ENCODE measurements at regions not wholly inside any gene's neighbourhood (a gene's known extent, or its start where the extent isn't known, plus 50 kb on each side); places are given as distances from the start of the nearest gene placed in this dataset.

- Histone ChIP-seq H3K36me3 (replicated peaks in 1 of 2; ENCODE audit: control insufficient read depth in 1 of 2, insufficient read depth in 2 of 2, low read length in 2 of 2) (no peaks in the 10 kb centered on the region), H4K20me1 (ENCODE audit: insufficient read depth, low read length) (no peaks in the 10 kb centered on the region), H3K9me3 (replicated peaks in 1 of 2; ENCODE audit: control insufficient read depth in 1 of 2, insufficient read depth in 1 of 2, low read length in 2 of 2) (peaks cover 0 to 6% of the 10 kb centered on the region in 2 donors), H3K4me1 (ENCODE audit: control insufficient read depth in 1 of 2, insufficient read depth in 2 of 2, low read length in 2 of 2) (no peaks in the 10 kb centered on the region), H2AFZ (ENCODE audit: insufficient read depth, low read depth, low read length, poor library complexity, severe bottlenecking) (no peak overlapping the region), H3K4me3 (replicated peaks in 1 of 3; ENCODE audit: low read depth in 2 of 3, low read length in 3 of 3) (no peak overlapping the region), H3K27ac (ENCODE audit: low read depth in 1 of 2, low read length in 2 of 2) (no peak overlapping the region), H3K4me2 (replicated peaks; ENCODE audit: extremely low read depth, low read length, poor library complexity, severe bottlenecking) (no peak overlapping the region), H3K9ac (ENCODE audit: insufficient read depth, low read length, poor library complexity, severe bottlenecking) (no peak overlapping the region), H3K79me2 (ENCODE audit: insufficient read depth, low read length) (no peaks in the 10 kb centered on the region), H3K27me3 (ENCODE audit: control insufficient read depth in 2 of 2, insufficient read depth in 2 of 2, low read length in 2 of 2) (no peaks in the 10 kb centered on the region)
- intact Hi-C loops (cut with micrococcal nuclease): no loop called here
- no peak overlapping the region for H3K4me3 Mint-ChIP-seq
- H3K9me3 Mint-ChIP-seq: peaks cover 0 to 3% (median 0%) of the 10 kb centered on the region in 7 donors
- peaks cover 6 to 10% (median 7%) of the 10 kb centered on the region in 3 donors for H3K27me3 Mint-ChIP-seq (ENCODE audit: low read depth in 3 of 3)
- H3K36me3 Mint-ChIP-seq: no peaks in the 10 kb centered on the region
- WGBS (ENCODE audit: insufficient coverage): 85% methylated on average over 24 of the region's 25 CpGs
- TF ChIP-seq CTCF (IDR thresholded peaks at IDR 0.05): no peak
- DNase-seq: no peak
- H3K4me1 Mint-ChIP-seq: no peaks in the 10 kb centered on the region
- peak overlapping the region in 2 of 7 donors; percentile 46 to 62 for H3K27ac Mint-ChIP-seq
Observed at GRCh38 chr6:168196881-168197635, 118.0 kb upstream of the FRMD1 start.

GRCh38 chr6:168196385-168196860, 117.4 kb upstream of the FRMD1 start:
- intact Hi-C loops (cut with micrococcal nuclease): no loop called here
- DNase-seq: no peak
- Histone ChIP-seq H3K4me2 (replicated peaks; ENCODE audit: extremely low read depth, low read length, poor library complexity, severe bottlenecking) (no peak overlapping the region), H3K4me3 (replicated peaks in 1 of 3; ENCODE audit: low read depth in 2 of 3, low read length in 3 of 3) (no peak overlapping the region), H3K9ac (ENCODE audit: insufficient read depth, low read length, poor library complexity, severe bottlenecking) (no peak overlapping the region), H3K36me3 (replicated peaks in 1 of 2; ENCODE audit: control insufficient read depth in 1 of 2, insufficient read depth in 2 of 2, low read length in 2 of 2) (no peaks in the 10 kb centered on the region), H4K20me1 (ENCODE audit: insufficient read depth, low read length) (no peaks in the 10 kb centered on the region), H3K79me2 (ENCODE audit: insufficient read depth, low read length) (no peaks in the 10 kb centered on the region), H2AFZ (ENCODE audit: insufficient read depth, low read depth, low read length, poor library complexity, severe bottlenecking) (no peak overlapping the region), H3K9me3 (replicated peaks in 1 of 2; ENCODE audit: control insufficient read depth in 1 of 2, insufficient read depth in 1 of 2, low read length in 2 of 2) (peaks cover 0 to 2% of the 10 kb centered on the region in 2 donors), H3K4me1 (ENCODE audit: control insufficient read depth in 1 of 2, insufficient read depth in 2 of 2, low read length in 2 of 2) (no peaks in the 10 kb centered on the region), H3K27me3 (ENCODE audit: control insufficient read depth in 2 of 2, insufficient read depth in 2 of 2, low read length in 2 of 2) (no peaks in the 10 kb centered on the region), H3K27ac (ENCODE audit: low read depth in 1 of 2, low read length in 2 of 2) (no peak overlapping the region)
- Mint-ChIP-seq H3K4me1 (no peaks in the 10 kb centered on the region), H3K27me3 (ENCODE audit: low read depth in 3 of 3) (peaks cover 7 to 10% (median 9%) of the 10 kb centered on the region in 3 donors), H3K36me3 (no peaks in the 10 kb centered on the region), H3K9me3 (peaks cover 0 to 2% (median 0%) of the 10 kb centered on the region in 7 donors), H3K4me3 (no peak overlapping the region), H3K27ac (peak overlapping the region in 1 of 7 donors; percentile 36)
- no peak for TF ChIP-seq CTCF (IDR thresholded peaks at IDR 0.05)
- WGBS (ENCODE audit: insufficient coverage): 72% methylated on average over 12 of the region's 14 CpGs

Measured in CD14-positive monocyte (primary cell).